ENCODE measurements at regions not wholly inside any gene's neighbourhood (a gene's known extent, or its start where the extent isn't known, plus 50 kb on each side); places are given as distances from the start of the nearest gene placed in this dataset.

DNA sequence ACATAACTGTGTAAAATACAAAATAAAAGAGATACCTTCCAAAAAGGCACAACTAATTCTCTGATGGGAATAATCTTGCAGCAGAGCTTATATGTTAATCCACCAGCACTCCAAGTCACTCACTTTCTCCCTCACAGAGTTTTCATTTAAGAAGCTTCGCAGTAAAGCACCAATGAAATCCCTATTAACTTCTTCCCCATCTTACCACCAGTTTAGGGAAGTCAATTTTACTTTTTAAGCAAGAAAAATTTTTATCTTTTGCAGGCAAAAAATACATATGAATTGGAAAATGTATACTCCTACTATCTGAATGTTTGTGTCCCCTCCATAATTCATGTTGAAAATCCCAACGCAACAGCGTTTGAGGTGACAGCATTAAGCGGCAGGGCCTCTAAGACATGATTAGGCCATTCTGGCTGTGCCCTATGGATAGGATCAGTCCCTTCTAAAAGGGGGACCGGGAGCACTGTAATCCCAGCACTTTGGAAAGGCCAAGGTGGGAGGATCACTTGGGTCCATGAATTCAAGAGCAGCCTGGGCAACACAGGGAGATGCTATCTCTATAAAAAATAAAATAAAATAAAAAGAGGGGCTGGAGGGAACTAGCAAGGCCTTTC, 435.8 kb downstream of the SHQ1 start:
- Histone ChIP-seq H3K27ac (ENCODE audit: low read length) (no peak overlapping the region), H3K36me3 (ENCODE audit: control insufficient read depth, insufficient read depth, low read length) (no peaks in the 10 kb centered on the region), H3K27me3 (ENCODE audit: control insufficient read depth, insufficient read depth, low read length) (no peaks in the 10 kb centered on the region), H3K4me1 (ENCODE audit: control insufficient read depth, insufficient read depth, low read length) (peaks cover 10% of the 10 kb centered on the region), H3K9me3 (ENCODE audit: control insufficient read depth, insufficient read depth, low read depth, low read length) (no peaks in the 10 kb centered on the region), H3K4me3 (ENCODE audit: low read depth in 2 of 2, low read length in 2 of 2) (no peak overlapping the region)
- ATAC-seq (no peak), DNase-seq (ENCODE audit: low read depth, low spot score) (no peak)
- in situ Hi-C loops (cut with HindIII; ENCODE audit: low pct_unique_long_range_greater_than_20kb, low sequenced_read_pairs), result no loop called here
- no TSS peak for BruUV-seq (replicated peaks)
- TF ChIP-seq SIN3A (IDR thresholded peaks at IDR 0.05; ENCODE audit: borderline replicate concordance, insufficient read depth, low read depth, low read length), result no peak
- TF ChIP-seq, protein P1, sequence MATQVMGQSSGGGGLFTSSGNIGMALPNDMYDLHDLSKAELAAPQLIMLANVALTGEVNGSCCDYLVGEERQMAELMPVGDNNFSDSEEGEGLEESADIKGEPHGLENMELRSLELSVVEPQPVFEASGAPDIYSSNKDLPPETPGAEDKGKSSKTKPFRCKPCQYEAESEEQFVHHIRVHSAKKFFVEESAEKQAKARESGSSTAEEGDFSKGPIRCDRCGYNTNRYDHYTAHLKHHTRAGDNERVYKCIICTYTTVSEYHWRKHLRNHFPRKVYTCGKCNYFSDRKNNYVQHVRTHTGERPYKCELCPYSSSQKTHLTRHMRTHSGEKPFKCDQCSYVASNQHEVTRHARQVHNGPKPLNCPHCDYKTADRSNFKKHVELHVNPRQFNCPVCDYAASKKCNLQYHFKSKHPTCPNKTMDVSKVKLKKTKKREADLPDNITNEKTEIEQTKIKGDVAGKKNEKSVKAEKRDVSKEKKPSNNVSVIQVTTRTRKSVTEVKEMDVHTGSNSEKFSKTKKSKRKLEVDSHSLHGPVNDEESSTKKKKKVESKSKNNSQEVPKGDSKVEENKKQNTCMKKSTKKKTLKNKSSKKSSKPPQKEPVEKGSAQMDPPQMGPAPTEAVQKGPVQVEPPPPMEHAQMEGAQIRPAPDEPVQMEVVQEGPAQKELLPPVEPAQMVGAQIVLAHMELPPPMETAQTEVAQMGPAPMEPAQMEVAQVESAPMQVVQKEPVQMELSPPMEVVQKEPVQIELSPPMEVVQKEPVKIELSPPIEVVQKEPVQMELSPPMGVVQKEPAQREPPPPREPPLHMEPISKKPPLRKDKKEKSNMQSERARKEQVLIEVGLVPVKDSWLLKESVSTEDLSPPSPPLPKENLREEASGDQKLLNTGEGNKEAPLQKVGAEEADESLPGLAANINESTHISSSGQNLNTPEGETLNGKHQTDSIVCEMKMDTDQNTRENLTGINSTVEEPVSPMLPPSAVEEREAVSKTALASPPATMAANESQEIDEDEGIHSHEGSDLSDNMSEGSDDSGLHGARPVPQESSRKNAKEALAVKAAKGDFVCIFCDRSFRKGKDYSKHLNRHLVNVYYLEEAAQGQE (IDR thresholded peaks at IDR 0.05; ENCODE audit: insufficient read depth in 1 of 2, low read depth in 2 of 2, low read length in 1 of 2), result no peak
- no peak for TF ChIP-seq TCF7L2 (IDR thresholded peaks at IDR 0.05; ENCODE audit: low read depth, low read length)
- TF ChIP-seq, protein P2, sequence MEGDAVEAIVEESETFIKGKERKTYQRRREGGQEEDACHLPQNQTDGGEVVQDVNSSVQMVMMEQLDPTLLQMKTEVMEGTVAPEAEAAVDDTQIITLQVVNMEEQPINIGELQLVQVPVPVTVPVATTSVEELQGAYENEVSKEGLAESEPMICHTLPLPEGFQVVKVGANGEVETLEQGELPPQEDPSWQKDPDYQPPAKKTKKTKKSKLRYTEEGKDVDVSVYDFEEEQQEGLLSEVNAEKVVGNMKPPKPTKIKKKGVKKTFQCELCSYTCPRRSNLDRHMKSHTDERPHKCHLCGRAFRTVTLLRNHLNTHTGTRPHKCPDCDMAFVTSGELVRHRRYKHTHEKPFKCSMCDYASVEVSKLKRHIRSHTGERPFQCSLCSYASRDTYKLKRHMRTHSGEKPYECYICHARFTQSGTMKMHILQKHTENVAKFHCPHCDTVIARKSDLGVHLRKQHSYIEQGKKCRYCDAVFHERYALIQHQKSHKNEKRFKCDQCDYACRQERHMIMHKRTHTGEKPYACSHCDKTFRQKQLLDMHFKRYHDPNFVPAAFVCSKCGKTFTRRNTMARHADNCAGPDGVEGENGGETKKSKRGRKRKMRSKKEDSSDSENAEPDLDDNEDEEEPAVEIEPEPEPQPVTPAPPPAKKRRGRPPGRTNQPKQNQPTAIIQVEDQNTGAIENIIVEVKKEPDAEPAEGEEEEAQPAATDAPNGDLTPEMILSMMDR (IDR thresholded peaks at IDR 0.05), result no peak
- no peak for TF ChIP-seq POLR2AphosphoS5 (IDR thresholded peaks at IDR 0.05; ENCODE audit: low read depth, low read length)
- intact Hi-C loops (cut with micrococcal nuclease; ENCODE audit: unreplicated experiment), result no loop called here
- ChIA-PET CTCF (no interaction called here), POLR2A (interaction anchor here (0.7 kb wide), 1 partner anchor 30 kb away, joined by 6 read pairs; no protein-coding TSS in a partner anchor)

DNA sequence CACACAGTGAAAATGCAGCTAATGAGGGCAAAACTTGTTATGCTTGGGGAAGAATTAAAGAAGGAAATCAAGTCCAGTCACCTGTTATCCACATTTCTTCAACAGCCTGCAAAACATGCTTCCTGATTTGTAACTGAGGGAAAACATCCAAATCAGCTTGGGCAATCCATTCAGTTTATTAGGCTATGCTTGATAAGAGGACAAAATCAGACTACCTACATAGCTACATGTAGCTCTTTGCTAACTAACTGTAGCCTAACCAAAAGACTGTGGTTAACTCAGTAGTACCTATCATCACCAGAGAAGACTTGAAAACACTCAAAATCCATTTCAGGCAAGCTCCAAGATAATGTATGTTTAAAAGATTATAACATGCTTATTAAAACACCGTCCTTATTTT, 436.4 kb downstream of the SHQ1 start:
- DNase-seq (ENCODE audit: low read depth, low spot score) (no peak), ATAC-seq (no peak)
- Histone ChIP-seq H3K36me3 (ENCODE audit: control insufficient read depth, insufficient read depth, low read length) (no peaks in the 10 kb centered on the region), H3K4me1 (ENCODE audit: control insufficient read depth, insufficient read depth, low read length) (peaks cover 10% of the 10 kb centered on the region), H3K27ac (ENCODE audit: low read length) (no peak overlapping the region), H3K27me3 (ENCODE audit: control insufficient read depth, insufficient read depth, low read length) (no peaks in the 10 kb centered on the region), H3K4me3 (ENCODE audit: low read depth in 2 of 2, low read length in 2 of 2) (no peak overlapping the region), H3K9me3 (ENCODE audit: control insufficient read depth, insufficient read depth, low read depth, low read length) (no peaks in the 10 kb centered on the region)
- intact Hi-C loops (cut with micrococcal nuclease; ENCODE audit: unreplicated experiment), result no loop called here
- POLR2A ChIA-PET, result interaction anchor here (0.7 kb wide), 2 partner anchors 31 to 961 kb away, joined by 3 to 6 read pairs; no protein-coding TSS in a partner anchor
- BruUV-seq (replicated peaks), result no TSS peak
- CTCF ChIA-PET, result no interaction called here
- in situ Hi-C loops (cut with HindIII; ENCODE audit: low pct_unique_long_range_greater_than_20kb, low sequenced_read_pairs), result no loop called here
- TF ChIP-seq POLR2AphosphoS5 (IDR thresholded peaks at IDR 0.05; ENCODE audit: low read depth, low read length) (no peak), TCF7L2 (IDR thresholded peaks at IDR 0.05; ENCODE audit: low read depth, low read length) (no peak), SIN3A (IDR thresholded peaks at IDR 0.05; ENCODE audit: borderline replicate concordance, insufficient read depth, low read depth, low read length) (no peak)
- TF ChIP-seq, protein P1 (IDR thresholded peaks at IDR 0.05; ENCODE audit: insufficient read depth in 1 of 2, low read depth in 2 of 2, low read length in 1 of 2), result no peak
- TF ChIP-seq, protein P2 (IDR thresholded peaks at IDR 0.05), result no peak
